HL-60 (cell line): ENCODE measurements at regions not wholly inside any gene's neighbourhood (a gene's known extent, or its start where the extent isn't known, plus 50 kb on each side); places are given as distances from the start of the nearest gene placed in this dataset.

Source experiments
- GABPA ChIP-seq: IDR thresholded peaks from 2 replicates; pipeline ENCODE4 v1.6.1; 2012; ENCODE audit warnings: low read depth
- POLR2AphosphoS5 ChIP-seq: IDR thresholded peaks from 2 replicates; pipeline ENCODE4 v1.6.1; 2012; ENCODE audit warnings: low read depth
- SPI1 ChIP-seq: IDR thresholded peaks from 2 replicates; pipeline ENCODE4 v1.6.1; 2012; ENCODE audit warnings: low read depth, mild to moderate bottlenecking, borderline replicate concordance
- TF ChIP-seq, protein P1 (sequence below): IDR thresholded peaks from one replicate; pipeline ENCODE4 v1.5.1; 2011; ENCODE audit warnings: low read length, control low read depth, inconsistent platforms; ENCODE audit not compliant: insufficient read depth
- TF ChIP-seq, protein P2 (sequence below): IDR thresholded peaks from 2 replicates; pipeline ENCODE4 v1.6.1; 2012; ENCODE audit warnings: low read depth; ENCODE audit not compliant: insufficient replicate concordance

GRCh38 chr2:150136401-150136800, 351.1 kb downstream of the RND3 start:
- TF ChIP-seq, protein P1, sequence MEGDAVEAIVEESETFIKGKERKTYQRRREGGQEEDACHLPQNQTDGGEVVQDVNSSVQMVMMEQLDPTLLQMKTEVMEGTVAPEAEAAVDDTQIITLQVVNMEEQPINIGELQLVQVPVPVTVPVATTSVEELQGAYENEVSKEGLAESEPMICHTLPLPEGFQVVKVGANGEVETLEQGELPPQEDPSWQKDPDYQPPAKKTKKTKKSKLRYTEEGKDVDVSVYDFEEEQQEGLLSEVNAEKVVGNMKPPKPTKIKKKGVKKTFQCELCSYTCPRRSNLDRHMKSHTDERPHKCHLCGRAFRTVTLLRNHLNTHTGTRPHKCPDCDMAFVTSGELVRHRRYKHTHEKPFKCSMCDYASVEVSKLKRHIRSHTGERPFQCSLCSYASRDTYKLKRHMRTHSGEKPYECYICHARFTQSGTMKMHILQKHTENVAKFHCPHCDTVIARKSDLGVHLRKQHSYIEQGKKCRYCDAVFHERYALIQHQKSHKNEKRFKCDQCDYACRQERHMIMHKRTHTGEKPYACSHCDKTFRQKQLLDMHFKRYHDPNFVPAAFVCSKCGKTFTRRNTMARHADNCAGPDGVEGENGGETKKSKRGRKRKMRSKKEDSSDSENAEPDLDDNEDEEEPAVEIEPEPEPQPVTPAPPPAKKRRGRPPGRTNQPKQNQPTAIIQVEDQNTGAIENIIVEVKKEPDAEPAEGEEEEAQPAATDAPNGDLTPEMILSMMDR = no peak
- TF ChIP-seq, protein P2, sequence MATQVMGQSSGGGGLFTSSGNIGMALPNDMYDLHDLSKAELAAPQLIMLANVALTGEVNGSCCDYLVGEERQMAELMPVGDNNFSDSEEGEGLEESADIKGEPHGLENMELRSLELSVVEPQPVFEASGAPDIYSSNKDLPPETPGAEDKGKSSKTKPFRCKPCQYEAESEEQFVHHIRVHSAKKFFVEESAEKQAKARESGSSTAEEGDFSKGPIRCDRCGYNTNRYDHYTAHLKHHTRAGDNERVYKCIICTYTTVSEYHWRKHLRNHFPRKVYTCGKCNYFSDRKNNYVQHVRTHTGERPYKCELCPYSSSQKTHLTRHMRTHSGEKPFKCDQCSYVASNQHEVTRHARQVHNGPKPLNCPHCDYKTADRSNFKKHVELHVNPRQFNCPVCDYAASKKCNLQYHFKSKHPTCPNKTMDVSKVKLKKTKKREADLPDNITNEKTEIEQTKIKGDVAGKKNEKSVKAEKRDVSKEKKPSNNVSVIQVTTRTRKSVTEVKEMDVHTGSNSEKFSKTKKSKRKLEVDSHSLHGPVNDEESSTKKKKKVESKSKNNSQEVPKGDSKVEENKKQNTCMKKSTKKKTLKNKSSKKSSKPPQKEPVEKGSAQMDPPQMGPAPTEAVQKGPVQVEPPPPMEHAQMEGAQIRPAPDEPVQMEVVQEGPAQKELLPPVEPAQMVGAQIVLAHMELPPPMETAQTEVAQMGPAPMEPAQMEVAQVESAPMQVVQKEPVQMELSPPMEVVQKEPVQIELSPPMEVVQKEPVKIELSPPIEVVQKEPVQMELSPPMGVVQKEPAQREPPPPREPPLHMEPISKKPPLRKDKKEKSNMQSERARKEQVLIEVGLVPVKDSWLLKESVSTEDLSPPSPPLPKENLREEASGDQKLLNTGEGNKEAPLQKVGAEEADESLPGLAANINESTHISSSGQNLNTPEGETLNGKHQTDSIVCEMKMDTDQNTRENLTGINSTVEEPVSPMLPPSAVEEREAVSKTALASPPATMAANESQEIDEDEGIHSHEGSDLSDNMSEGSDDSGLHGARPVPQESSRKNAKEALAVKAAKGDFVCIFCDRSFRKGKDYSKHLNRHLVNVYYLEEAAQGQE = no peak
- TF ChIP-seq GABPA (no peak), POLR2AphosphoS5 (no peak), SPI1 (no peak)
